ENCODE measurements at regions not wholly inside any gene's neighbourhood (a gene's known extent, or its start where the extent isn't known, plus 50 kb on each side); places are given as distances from the start of the nearest gene placed in this dataset.

DNA sequence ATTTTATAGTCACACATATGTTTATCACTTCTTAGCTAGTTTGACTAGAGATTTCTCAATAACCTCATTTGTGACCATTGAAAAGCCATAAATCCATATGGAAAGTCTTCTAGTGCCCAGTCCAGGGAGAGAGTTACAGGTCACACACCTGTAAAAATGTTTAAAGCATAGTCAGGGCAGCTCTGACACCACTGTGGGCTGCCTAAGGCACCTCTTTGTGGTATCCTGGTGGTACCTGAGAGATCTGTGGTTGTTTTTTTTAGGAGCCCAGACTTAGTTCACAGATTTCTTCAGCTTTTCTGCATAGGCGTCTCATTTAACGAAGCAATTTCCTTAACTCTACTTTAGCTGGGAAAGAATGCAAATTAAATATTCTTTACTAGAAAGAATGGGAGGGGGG, 186.6 kb downstream of the CENPW start:
- Histone ChIP-seq H3K9me2 (replicated peaks; ENCODE audit: control insufficient read depth, low read length) (no peaks in the 10 kb centered on the region), H3K4me2 (ENCODE audit: low read length) (no peak overlapping the region), H3K27ac (ENCODE audit: low read depth, low read length) (no peak overlapping the region), H4K20me1 (ENCODE audit: control insufficient read depth, insufficient read depth, low read depth, low read length) (no peaks in the 10 kb centered on the region), H3K36me3 (ENCODE audit: control insufficient read depth, low read length) (no peaks in the 10 kb centered on the region), H3F3A (ENCODE audit: control insufficient read depth, insufficient read depth) (no peaks in the 10 kb centered on the region), H3K79me2 (ENCODE audit: control insufficient read depth, low read length) (no peaks in the 10 kb centered on the region), H3K4me1 (ENCODE audit: control insufficient read depth, low read length) (no peaks in the 10 kb centered on the region), H3K27me3 (ENCODE audit: control insufficient read depth, low read length) (no peaks in the 10 kb centered on the region), H3K4me3 (ENCODE audit: low read length) (no peak overlapping the region), H3K9me3 (ENCODE audit: control insufficient read depth, insufficient read depth, low read length) (no peaks in the 10 kb centered on the region)
- no peak for TF ChIP-seq EZH2phosphoT487 (IDR thresholded peaks at IDR 0.05; ENCODE audit: borderline replicate concordance, low read length)
- TF ChIP-seq, protein P1, sequence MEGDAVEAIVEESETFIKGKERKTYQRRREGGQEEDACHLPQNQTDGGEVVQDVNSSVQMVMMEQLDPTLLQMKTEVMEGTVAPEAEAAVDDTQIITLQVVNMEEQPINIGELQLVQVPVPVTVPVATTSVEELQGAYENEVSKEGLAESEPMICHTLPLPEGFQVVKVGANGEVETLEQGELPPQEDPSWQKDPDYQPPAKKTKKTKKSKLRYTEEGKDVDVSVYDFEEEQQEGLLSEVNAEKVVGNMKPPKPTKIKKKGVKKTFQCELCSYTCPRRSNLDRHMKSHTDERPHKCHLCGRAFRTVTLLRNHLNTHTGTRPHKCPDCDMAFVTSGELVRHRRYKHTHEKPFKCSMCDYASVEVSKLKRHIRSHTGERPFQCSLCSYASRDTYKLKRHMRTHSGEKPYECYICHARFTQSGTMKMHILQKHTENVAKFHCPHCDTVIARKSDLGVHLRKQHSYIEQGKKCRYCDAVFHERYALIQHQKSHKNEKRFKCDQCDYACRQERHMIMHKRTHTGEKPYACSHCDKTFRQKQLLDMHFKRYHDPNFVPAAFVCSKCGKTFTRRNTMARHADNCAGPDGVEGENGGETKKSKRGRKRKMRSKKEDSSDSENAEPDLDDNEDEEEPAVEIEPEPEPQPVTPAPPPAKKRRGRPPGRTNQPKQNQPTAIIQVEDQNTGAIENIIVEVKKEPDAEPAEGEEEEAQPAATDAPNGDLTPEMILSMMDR (IDR thresholded peaks at IDR 0.05; ENCODE audit: low read depth, low read length, poor library complexity, severe bottlenecking) = no peak

DNA sequence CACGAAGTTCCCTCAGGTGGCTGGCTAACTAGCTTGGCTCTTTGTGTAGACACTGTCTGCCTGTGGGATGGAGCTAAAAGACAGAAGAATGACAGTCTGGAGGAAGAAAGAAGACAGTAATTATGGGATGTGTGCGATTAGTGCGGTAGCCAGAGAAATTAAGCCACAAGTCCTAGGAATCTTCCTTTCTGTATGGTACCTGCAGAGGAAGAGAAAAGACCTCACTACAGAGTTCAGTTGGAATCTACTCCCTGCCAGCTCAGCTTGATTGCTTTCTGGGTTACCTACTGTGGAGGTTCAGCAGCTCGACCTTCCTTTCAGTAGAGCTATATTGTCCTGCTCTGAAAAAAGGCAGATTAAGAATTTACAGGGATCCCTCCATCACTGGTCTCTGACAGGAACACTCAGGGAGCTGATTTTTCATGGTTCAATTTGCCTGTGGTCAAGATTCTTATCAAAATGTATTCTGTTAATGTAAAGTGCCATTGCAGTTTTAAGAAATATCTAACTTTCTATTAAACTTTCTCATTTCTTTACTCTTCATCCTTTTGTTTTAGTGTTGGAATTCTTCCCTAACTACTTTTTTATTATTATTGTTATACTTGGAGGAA, 187.2 kb downstream of the CENPW start:
- Histone ChIP-seq H3K4me3 (ENCODE audit: low read length) (no peak overlapping the region), H4K20me1 (ENCODE audit: control insufficient read depth, insufficient read depth, low read depth, low read length) (no peaks in the 10 kb centered on the region)
- no peak for TF ChIP-seq EZH2phosphoT487 (IDR thresholded peaks at IDR 0.05; ENCODE audit: borderline replicate concordance, low read length)
- TF ChIP-seq, protein P1 (IDR thresholded peaks at IDR 0.05; ENCODE audit: low read depth, low read length, poor library complexity, severe bottlenecking) = no peak

DNA sequence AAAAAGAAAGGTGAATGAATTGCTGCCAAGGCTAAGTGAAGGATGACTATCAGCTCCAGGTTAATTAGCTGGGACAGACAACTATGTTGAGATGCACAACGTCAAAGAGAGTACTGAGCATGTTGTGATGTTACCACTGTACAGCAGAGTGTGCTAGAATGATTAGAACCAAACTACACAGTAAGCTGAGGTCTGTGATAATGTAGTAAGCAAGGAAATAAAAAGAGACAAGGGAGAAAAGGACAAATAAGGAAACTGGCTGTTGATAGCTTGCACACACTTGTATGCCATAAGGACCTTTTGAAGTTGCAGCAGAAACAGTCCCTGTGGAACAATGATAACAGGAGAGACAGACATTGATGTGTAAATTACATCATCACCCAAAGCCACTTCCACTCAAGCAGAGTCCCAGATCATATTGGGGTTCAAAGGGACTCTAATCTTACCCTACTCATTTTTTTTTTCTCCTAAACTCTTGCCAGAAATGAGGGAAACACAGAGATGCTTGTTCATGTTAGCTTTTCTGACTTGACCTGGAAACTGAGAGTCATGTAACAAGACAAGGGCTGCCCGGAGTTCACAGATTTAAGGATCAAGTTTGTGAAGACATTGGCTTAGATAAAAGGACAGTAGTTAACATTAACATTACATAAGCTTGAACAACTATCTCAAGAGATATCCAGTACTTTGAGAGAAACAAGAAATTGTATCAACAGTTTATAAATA, 189.9 kb downstream of the CENPW start:
- Histone ChIP-seq H3K79me2 (ENCODE audit: control insufficient read depth, low read length) (no peaks in the 10 kb centered on the region), H3F3A (ENCODE audit: control insufficient read depth, insufficient read depth) (no peaks in the 10 kb centered on the region), H3K27me3 (ENCODE audit: control insufficient read depth, low read length) (no peaks in the 10 kb centered on the region), H3K4me3 (ENCODE audit: low read length) (no peak overlapping the region), H4K20me1 (ENCODE audit: control insufficient read depth, insufficient read depth, low read depth, low read length) (no peaks in the 10 kb centered on the region), H3K9me2 (replicated peaks; ENCODE audit: control insufficient read depth, low read length) (no peaks in the 10 kb centered on the region), H3K9me3 (ENCODE audit: control insufficient read depth, insufficient read depth, low read length) (no peaks in the 10 kb centered on the region), H3K36me3 (ENCODE audit: control insufficient read depth, low read length) (no peaks in the 10 kb centered on the region), H3K4me1 (ENCODE audit: control insufficient read depth, low read length) (no peaks in the 10 kb centered on the region), H3K4me2 (ENCODE audit: low read length) (no peak overlapping the region), H3K27ac (ENCODE audit: low read depth, low read length) (no peak overlapping the region)
- TF ChIP-seq, protein P1 (IDR thresholded peaks at IDR 0.05; ENCODE audit: low read depth, low read length, poor library complexity, severe bottlenecking) = no peak
- no peak for TF ChIP-seq EZH2phosphoT487 (IDR thresholded peaks at IDR 0.05; ENCODE audit: borderline replicate concordance, low read length)

More for the DNA sequence above, 187.2 kb downstream of the CENPW start:
- H3F3A ChIP-seq (ENCODE audit: control insufficient read depth, insufficient read depth) = no peaks in the 10 kb centered on the region
- H3K79me2 ChIP-seq (ENCODE audit: control insufficient read depth, low read length) = no peaks in the 10 kb centered on the region
- no peak overlapping the region for H3K27ac ChIP-seq (ENCODE audit: low read depth, low read length)
- H3K9me3 ChIP-seq (ENCODE audit: control insufficient read depth, insufficient read depth, low read length) = no peaks in the 10 kb centered on the region
- no peaks in the 10 kb centered on the region for H3K4me1 ChIP-seq (ENCODE audit: control insufficient read depth, low read length)
- no peaks in the 10 kb centered on the region for H3K9me2 ChIP-seq (replicated peaks; ENCODE audit: control insufficient read depth, low read length)
- H3K4me2 ChIP-seq (ENCODE audit: low read length) = no peak overlapping the region
- no peaks in the 10 kb centered on the region for H3K27me3 ChIP-seq (ENCODE audit: control insufficient read depth, low read length)
- no peaks in the 10 kb centered on the region for H3K36me3 ChIP-seq (ENCODE audit: control insufficient read depth, low read length)
